Stimulated activated naive CD4-positive, alpha-beta T cell (primary cell): ENCODE measurements at regions not wholly inside any gene's neighbourhood (a gene's known extent, or its start where the extent isn't known, plus 50 kb on each side); places are given as distances from the start of the nearest gene placed in this dataset.
"Not testable (repeated sequence)": the region's sequence is repeated elsewhere in the genome, so short reads cannot be mapped to it uniquely, and the experiment has no call there.

ENCODE experiments used
- DNase-seq, 6 experiments: peaks; one replicate each; lab custom pipeline; 2025; lab: John Stamatoyannopoulos, UW

DNA sequence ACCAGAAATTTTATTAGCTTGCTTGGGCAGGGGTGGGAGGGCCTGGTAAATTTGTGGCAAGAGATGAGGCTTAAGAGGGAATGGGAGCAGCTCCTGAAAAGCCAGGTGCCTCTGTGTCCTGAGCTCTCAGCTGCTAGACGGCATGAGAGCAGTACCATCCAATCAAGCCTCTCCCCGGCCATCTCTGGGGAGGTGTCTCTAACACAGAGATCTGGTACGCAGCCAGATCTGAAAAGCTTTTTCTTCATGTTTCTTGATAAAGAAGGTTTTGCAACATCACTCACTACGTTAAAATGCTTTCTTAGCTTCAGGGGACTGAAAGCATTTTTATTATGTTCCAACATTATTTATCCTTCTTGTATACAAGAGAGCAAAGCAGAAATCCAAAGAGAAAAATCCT lies 488.2 kb downstream of the RBFOX1 start:
- no peak for DNase-seq

DNA sequence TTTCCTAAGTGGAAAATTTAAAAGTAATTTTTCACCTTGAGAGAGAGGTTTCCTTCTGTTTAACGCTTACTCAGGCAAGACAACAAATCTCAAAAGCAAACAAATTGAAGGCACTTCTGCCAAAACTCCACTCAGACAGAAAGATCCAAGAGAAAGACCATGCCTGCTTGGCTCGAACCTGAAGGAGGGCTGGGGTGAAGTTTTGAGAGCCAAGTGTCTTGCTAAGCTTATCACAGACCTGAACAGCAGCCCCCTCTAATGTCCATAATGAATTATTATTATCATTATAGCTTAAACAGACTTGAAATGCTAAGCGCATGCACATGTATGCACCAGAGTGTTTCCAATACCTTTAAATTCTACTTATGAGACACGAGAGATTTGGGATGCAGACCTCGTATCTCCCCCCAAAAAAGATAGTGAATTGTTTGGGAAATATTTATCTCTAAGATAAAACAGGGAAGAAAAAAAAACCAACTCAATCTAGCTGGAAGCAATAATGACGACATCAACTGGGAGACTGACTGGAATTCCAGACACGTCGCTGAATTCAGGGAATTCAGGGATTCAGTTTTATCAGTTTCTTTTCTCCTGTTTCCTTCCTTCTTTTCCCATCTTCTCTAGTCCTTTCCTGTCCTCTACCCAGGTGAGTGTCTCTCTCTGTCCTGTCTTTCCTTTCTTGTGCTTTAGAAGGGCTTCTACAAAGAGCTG lies 473.2 kb downstream of the RBFOX1 start:
- DNase-seq: no peak

DNA sequence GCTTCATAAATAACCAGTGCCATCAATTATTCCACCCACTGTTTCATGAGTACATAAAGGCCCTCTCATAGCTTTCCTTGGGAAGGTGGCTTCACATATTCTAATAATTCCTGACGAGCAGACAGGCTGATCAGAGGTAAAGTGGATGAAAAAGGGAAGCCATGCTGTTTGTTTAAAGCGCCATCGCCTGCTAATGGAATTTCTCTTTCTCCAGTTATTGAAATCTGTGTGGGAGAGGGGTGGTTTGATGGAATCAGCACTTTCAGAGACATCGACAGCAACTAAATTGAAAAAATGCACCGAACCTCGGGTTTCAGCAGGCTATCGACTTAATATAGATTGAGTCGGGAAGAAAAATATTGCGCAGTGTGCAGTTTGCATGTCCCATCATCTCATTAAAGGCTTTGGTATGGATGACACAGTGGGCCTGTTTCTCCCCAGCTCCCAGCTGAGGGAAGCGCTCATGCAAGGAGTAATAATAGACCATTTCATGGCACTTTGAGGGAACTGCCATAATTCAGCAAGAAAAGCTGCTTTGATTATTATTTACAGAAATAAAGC lies 472.1 kb downstream of the RBFOX1 start:
- no peak for DNase-seq

DNA sequence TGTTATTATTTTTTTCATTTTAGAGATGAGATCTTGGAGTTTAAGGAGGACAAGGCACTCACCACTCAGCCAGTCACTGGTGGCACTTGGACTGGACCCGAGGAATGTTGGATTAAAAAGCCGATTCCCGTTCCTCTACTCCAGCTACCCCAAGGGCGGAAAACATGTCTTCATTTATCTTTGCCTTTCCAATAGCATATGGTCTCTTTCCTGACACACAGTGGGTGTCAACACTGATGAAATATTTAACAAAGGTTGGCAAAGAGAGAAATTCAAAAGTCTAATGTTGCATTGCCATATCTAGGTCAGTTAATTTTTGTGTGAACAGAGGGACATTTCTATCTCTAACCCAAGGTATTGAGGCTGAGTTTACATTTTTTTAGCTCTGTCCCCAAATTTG lies 459.7 kb downstream of the RBFOX1 start:
- DNase-seq: no peak

DNA sequence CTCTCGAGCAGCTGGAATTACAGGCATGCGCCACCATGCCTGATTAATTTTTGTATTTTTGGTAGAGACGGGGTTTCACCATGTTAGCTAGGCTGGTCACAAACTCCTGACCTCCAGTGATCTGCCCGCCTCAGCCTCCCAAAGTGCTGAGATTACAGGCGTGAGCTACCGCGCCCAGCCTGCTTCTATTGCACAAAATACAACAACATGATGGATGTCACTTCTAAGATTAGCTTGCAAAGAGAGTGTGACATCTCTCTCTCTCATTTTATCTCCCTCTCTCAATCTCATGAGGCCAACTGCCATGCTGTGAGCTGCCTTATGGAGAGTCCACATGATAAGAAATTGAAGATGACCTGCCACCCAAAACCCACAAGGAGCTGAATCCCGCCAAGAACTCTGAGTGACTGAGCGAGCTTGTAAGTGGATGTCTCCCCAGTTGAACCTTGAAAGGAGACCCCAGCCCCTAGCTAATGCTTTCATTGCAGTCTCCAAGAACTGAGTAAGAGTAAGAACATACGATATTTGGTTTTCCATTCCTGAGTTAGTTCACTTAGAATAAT lies 458.5 kb downstream of the RBFOX1 start:
- no peak for DNase-seq

DNA sequence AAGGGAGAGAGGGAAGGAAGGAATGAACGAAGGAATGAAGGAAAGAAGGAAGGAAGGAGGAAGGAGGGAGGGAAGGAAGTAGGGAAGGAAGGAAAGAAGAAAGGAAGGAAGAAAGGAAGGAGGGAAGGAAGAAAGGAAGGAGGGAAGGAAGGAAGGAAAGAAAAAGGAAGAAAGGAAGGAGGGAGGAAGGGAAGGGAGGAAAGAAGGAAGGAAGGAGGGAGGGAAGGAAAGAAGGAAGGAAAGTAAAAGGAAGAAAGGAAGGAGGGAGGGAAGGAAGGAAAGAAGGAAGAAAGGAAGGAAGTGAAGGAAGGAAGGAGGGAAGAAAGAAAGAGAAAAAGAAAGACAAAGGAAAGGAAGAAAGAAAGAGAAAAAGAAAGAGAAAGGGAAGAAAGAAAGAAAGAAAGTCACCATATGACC lies 442.4 kb downstream of the RBFOX1 start:
- no peak for DNase-seq

DNA sequence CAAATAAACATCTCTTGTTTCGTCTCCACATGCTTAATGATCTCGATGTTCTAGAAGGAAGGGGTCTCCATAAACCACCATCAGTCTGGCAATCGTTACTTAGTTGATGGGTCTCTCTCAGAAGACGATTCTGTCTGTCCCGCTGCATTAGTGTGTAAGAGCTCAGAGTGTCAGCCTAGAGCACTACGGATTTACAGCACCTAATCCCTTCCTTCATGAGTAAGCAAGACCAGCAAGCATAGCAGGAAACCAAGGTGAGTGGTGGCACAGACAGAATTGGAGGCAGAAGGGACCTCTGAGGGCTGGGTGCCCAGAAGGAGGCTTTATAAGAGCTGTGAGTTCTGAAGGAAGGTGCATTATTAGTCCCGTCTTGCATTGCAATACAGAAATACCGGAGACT lies 440.1 kb downstream of the RBFOX1 start:
- no peak for DNase-seq

DNA sequence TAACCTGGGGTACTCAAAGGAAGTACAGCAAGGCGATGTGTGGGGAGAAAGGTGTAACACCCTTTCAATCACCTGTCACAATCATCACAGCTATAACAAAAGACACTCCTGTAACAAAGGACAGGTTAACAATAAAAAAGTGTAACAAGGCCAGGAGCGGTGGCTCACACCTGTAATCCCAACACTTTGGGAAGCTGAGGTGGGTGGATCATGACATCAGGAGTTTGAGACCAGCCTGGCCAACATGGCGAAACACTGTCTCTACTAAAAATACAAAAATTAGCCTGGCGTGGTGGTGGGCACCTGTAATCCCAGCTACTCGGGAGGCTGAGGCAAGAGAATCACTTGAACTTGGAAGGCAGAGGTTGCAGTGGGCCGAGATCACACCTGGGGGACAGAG lies 436.4 kb downstream of the RBFOX1 start:
- DNase-seq: not testable (repeated sequence)

DNA sequence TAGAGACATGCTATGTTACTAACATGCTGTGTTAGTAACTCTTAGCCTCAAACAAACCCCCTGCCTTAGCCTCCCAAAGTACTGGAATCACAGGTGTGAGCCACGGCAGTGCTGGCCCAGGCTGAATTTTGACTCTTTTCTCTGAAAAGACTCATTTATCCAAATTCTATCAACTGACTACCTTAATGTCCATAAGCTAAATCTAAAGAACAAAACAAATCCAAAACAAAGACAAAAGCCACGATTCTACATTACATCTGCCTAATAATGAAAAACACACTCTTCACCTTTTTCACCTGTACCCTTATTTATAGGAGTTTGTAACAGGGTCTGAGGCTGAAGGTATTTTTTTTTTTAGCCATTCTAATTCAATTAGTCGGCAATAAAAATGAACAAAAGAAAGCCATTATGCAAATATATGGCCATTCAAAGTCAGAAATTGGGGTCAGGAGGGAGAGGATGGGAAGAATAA lies 432.5 kb downstream of the RBFOX1 start:
- no peak for DNase-seq

DNA sequence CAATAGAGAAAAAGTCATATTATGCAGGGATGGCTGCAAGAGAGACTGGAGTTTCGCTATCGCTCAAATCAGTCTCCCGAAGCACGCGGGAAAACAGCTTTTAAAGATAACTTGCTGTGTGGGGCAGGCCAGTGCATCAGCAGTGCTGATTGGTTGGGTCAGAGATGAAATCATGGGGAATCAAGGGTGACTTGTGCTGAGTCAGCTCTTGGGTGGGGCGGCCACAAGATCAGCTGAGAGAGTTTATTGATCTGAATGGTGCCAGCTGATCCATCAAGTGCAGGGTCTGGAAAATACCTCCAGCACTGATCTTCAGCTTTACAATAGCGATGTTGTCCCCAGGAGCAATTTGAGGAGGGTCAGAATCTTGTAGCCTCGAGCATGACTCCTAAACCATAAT lies 430.5 kb downstream of the RBFOX1 start:
- no peak for DNase-seq
